GM18517 (cell line): ENCODE measurements at regions not wholly inside any gene's neighbourhood (a gene's known extent, or its start where the extent isn't known, plus 50 kb on each side); places are given as distances from the start of the nearest gene placed in this dataset.

Experiments
- ATAC-seq: cut with Tn5 transposase; IDR thresholded peaks from one replicate; pipeline ENCODE4 v1.9.1; 2021; ENCODE audit warnings: mild to moderate bottlenecking, moderate library complexity; ENCODE audit not compliant: unreplicated experiment

- ATAC-seq, result no peak
These were observed 390.4 kb upstream of the CELF4 start for GRCh38 chr18:37956020-37956419.

- no peak for ATAC-seq
These were observed 389.6 kb upstream of the CELF4 start for GRCh38 chr18:37955201-37955600.

- ATAC-seq, result no peak
These were observed 388.3 kb upstream of the CELF4 start for GRCh38 chr18:37953876-37954275.

- ATAC-seq, result no peak
These were observed 382.9 kb upstream of the CELF4 start for GRCh38 chr18:37948471-37948870.

- no peak for ATAC-seq
These were observed 380.7 kb upstream of the CELF4 start for GRCh38 chr18:37946324-37946723.

- ATAC-seq, result no peak
These were observed 379.2 kb upstream of the CELF4 start for GRCh38 chr18:37944700-37945270.

- ATAC-seq, result no peak
These were observed 371.7 kb upstream of the CELF4 start for GRCh38 chr18:37937287-37937686.

- no peak for ATAC-seq
These were observed 369.5 kb upstream of the CELF4 start for GRCh38 chr18:37935086-37935485.

GRCh38 chr18:37930640-37931039, 365.0 kb upstream of the CELF4 start:
- no peak for ATAC-seq

- ATAC-seq, result no peak
These were observed 356.6 kb upstream of the CELF4 start for GRCh38 chr18:37922162-37922561.

GRCh38 chr18:37920865-37921264, 355.3 kb upstream of the CELF4 start:
- no peak for ATAC-seq

GRCh38 chr18:37913051-37913450, 347.5 kb upstream of the CELF4 start:
- ATAC-seq, result no peak

- ATAC-seq, result no peak
These were observed 336.7 kb upstream of the CELF4 start for GRCh38 chr18:37902344-37902743.

GRCh38 chr18:37900326-37900725, 334.7 kb upstream of the CELF4 start:
- no peak for ATAC-seq

- ATAC-seq, result no peak
These were observed 324.4 kb upstream of the CELF4 start for GRCh38 chr18:37889963-37890362.

GRCh38 chr18:37874721-37875120, 309.1 kb upstream of the CELF4 start:
- no peak for ATAC-seq

- ATAC-seq, result no peak
These were observed 307.8 kb upstream of the CELF4 start for GRCh38 chr18:37873416-37873815.

GRCh38 chr18:37872562-37872961, 307.0 kb upstream of the CELF4 start:
- no peak for ATAC-seq

- no peak for ATAC-seq
These were observed 306.0 kb upstream of the CELF4 start for GRCh38 chr18:37871561-37871960.

GRCh38 chr18:37869051-37869450, 303.5 kb upstream of the CELF4 start:
- ATAC-seq, result no peak

GRCh38 chr18:37864122-37864521, 298.5 kb upstream of the CELF4 start:
- no peak for ATAC-seq

GRCh38 chr18:37861981-37862380, 296.4 kb upstream of the CELF4 start:
- ATAC-seq, result no peak

- ATAC-seq, result no peak
These were observed 288.8 kb upstream of the CELF4 start for GRCh38 chr18:37854396-37854795.
